Activated T-cell treated with anti-CD3 and anti-CD28 coated beads, Interleukin-2, amount 50 U/mL, for 1 hour (primary cell): ENCODE measurements at regions not wholly inside any gene's neighbourhood (a gene's known extent, or its start where the extent isn't known, plus 50 kb on each side); places are given as distances from the start of the nearest gene placed in this dataset.

Experiments used
- DNase-seq: peaks from one replicate; pipeline ENCODE4 v3.0.0-alpha.2; 2020

DNA sequence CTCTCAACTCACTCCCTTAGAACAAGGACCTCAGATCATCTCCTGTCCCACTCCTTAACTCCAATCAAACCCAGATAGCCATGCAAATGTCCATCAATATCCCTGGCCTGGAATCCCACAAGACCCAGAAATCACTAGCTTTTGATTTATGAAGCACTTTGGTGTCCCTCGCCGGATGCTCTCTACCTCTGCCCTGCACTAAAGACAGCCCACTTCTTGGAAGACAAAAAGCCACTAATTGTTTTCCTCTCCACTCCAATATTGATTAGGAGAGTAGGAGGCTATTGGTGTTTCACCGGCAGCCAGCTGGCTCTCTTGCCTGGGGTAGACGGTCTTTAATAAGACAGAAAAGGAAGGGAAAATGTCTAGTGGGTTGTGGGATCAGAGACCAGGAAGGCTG lies 221.2 kb downstream of the BUD13 start:
- DNase-seq = no peak

DNA sequence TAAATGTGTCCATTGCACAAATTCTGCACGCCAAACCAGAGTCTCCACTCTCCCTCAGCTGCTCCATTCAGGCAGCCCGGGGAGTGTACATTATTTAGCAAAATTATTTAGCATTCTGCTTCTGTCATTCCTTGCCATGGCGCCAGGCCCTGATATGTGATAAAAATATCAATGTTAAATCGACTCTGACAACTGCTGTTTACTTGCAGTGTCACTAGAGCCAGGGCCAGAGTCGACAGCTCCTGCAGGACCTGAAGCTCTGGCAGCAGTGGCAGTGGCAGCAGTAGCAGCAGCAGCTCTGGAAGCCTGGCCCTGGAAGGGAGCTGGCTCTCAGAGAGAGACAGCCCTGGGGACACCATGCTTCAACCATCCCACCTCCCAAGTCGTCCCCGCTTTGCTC lies 224.5 kb downstream of the BUD13 start:
- DNase-seq = no peak

DNA sequence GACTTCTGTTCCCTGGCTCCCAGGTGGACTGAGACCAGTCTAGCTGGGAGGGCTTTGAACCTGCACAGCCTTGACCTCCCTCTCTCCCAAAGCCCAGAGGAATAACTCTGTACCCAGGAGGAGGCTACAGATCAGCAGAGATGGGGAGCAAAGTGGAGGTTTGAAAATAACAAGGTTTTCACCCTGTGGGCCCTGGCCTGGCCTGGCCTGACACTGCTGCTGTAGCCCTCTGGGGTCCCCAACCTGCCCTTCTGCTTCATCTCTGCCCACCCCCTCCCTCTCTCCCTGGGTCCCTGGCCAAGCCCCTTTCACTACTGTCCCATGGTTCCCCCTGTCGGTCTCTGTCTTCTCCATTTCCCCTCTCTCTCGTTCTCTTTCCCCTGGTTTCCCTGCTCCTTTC lies 225.2 kb downstream of the BUD13 start:
- no peak for DNase-seq

DNA sequence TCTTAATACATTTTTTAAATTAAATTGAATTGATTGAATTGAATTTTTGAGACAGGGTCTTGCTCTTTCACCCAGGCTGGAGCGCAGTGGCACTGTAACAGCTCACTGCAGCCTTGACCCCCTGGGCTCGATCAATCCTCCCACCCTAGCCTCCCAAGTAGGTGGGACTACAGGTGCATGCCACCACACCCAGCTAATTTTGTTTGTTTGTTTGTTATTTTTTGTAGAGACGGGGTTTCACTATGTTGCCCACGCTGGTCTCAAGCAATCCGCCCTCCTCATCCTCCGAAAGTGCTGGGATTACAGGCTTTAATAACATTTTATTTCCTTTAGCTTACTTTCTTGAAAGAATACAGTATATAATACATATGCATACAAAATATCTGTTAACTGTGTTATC lies 226.9 kb downstream of the BUD13 start:
- no peak for DNase-seq

DNA sequence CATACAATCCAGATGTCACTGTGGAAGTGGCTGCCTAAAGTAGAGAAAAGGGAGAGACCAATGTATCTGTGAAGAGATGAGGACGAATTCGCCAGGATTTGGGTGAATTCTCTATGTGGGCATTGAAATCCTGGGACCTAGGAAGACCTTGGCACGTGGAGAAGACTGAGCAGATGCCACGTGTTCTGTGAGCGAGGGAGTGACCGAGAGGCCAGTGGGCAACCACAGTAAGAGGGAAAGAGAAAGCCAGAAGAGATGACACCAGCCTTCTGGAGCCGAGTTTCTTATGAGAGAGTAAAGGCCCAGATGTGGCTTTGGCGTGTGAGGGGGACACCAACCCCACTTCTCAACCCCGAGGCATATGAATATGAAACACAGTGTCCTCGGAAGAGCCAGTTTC lies 228.1 kb downstream of the BUD13 start:
- no peak for DNase-seq

DNA sequence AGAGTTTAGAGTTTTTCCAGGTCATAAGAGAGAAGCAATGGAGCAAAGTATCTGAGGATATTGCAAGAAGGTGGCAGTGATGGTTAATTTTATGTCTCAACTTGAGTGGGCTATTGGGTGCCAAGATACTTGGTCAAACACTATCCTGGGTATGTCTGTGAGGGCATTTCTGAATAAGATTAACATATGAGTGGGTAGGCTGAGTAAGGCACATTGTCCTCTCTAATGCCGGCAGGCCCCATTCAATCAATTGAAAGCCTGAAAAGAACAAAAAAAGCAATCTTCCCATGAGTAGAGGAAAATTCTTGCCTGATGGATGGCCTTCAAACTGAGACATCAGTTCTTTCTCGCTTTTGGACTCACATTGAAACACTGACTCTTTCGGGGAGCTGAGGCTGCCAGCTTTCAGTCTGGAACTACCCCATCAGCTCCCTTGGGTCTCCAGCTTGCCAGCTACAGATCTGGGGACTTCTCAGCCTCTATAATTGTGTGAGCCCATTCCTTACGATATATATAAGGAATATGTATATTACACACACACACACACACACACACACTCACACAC lies 228.8 kb downstream of the BUD13 start:
- no peak for DNase-seq

DNA sequence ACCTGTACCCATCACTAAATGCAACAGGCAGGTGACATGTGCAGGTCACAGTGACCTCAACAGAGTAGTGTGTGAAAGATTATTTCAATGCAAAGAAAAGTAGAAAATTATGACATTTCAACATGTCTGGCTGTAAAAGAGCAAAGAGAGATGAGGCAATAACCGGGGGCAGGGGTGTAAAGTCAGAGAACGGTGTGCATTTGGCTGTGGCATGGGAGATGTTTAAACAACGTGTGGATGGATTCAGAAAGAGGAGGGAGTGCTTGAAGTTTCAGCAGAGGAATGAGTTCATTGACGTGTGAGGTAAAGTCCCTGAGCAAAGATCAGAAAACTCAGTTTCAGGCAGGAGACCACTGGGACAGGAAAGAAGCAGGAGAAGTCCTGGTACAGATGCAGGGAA lies 229.7 kb downstream of the BUD13 start:
- DNase-seq = no peak

DNA sequence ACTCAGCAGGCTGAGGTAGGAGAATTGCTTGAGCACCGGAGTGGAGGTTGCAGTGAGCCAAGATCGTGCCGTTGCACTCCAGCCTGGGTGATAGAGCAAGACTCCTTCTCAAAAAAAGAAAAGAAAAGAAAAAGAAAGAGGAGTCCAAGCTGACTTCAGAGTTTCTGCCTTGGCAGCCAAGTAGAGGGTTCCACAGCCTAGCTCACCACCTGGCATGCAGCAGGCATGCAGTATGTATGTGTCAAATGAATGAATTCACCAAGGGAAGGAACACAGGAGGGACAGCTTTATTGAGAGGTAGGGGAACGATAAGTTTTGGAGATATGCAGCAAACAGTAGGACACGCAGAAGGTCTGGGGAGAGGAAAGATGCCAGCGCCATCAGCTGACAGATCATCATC lies 230.4 kb downstream of the BUD13 start:
- DNase-seq = no peak

DNA sequence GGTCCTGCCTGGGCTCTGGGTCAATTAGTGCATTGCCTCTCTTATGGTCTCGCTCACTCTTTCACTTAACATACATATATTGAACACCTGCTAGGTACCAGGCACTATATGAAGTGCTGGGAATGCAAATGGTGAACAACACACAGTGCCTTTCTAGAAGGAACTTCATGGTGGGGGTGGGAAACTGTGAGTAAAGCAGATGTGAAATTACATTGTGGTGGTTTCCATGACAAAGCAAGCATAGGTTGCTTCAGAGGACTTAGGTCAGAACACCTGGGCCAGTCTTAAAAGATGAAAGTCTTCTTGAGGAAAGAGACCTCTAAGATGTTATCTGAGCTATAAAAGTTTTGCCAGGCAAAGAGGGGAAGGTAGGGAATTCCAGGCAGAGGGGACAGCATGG lies 231.3 kb downstream of the BUD13 start:
- no peak for DNase-seq

DNA sequence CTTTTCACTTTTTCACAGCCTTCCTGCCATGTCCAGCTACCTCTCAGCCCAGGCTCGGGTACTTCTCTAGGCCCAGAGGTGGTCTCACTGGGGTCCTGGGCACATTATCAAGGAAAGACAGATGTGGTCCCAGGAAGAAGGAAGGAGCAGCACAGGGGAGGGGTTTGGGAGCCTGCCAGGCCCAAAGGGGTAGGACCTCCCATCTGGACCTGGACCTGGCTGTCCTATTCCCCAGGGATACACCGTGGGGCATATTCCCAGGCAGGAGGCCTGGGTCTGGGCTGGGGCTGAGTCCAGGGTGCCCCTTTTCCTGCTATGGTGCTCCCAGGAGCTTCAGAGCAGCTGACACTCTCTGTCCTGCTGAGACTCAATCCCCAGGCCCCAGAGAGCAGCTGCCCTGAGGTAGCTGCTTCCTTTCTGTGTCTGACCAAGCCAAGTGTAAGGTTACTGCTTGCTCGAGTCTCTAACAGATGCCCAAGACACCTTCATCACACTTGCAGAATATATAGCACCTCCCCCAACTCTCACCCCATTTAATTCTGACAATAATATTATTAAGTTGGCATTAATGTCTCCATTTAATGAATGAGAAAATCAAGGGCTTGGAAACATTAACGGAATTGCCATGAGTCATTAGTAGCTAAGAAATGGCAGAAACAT lies 232.0 kb downstream of the BUD13 start:
- DNase-seq = no peak

DNA sequence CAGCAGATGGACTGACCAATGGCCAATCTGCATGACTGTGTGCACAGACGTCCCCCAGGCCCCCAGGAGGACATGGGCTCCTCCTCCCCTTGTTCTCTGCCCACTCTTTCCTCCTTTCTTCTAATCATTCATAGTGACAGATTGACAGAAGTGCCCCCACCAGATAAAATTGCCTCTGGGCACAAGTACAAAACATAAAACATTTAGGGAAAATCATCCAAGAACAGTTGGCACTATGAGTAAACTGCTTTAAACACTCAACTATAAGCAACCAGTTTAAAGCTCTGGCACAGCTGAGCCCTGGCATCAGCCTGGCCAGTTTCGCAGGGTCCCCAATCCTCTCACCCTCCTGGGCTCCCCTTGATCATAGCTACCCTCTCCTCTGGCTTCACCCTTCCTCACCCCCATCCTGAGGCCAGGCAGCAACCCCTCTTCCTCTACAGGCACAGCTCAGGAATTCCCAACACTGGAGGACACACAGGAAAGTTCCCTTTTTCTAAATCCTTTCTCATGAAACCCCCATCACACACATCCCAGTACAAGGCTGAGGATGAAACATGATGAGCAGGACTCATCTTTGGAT lies 232.9 kb downstream of the BUD13 start:
- DNase-seq = no peak

DNA sequence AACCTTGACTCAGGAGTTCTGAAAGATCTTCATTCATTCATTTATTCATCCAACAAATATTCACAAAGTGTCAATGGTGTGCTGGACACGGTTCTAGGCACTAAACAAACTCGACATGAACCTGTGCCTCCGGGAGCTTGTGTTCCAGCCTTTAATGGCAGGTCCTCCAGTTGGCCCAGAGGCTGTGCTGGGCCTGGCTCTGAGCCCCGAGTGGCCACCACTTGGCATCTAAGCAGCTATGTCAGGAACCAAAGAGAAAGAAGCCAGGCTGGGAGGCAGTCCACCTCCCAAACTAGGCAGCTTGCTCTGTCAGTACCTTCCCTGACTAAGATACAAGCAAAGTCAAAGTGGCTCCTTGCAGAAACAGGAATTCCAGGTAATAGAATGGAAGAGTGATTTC lies 233.6 kb downstream of the BUD13 start:
- no peak for DNase-seq

DNA sequence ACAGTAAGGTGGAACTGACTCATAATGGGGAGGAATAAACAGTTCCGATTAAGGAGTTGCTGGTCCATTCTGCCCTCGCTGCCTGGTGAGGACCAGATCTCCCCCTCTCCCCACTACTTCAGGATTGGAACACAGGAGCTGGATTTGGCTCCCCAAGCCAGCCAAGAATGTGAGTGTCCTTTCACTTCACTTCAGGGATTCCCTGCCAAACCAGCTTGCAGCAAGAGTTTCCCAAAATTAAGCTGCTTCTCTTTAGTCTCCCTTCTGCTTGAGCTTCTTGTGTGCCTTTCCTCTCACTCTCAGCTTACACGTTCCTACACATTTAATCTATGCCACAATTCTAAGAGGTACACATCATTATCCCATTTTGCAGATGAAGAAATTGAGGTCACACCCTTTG lies 234.1 kb downstream of the BUD13 start:
- DNase-seq = no peak

DNA sequence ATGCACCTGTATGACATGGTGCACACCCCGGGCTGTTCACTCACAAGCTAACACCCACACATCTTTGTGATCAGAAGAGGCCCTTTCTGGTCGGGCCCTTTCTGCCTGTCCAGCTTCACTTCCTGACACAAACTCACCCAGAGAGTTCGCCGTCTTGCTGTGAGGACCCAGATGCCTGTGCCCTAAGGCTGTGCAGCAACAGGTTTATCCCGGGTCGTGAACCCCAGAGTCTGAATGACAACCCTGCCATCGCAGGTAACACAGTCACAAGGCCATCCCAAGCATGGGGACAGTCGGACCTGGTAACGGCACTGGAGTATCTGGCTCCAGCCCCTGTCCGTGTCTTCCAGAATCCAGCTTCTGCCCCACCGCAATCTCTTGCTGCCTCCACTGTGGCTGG lies 235.1 kb downstream of the BUD13 start:
- DNase-seq = no peak

DNA sequence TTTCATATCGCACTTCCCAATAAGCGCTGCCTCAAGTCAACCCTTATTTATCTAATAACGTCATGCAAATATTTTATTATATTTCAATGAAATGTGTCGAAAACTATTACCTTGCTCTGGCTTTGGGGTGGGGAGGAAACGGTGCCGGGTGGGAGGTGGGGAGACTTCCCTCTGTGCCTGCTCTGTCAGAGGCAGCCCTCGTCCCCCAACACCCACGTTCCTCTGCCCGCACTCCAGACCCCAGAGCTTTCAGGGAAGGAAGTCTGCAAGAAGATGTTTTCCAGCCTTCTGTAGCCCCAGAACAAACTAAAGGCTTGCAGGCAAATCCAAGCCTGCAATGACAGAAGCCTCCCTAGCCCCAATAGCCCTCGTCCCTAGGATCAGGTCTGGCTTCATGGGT lies 235.7 kb downstream of the BUD13 start:
- no peak for DNase-seq

DNA sequence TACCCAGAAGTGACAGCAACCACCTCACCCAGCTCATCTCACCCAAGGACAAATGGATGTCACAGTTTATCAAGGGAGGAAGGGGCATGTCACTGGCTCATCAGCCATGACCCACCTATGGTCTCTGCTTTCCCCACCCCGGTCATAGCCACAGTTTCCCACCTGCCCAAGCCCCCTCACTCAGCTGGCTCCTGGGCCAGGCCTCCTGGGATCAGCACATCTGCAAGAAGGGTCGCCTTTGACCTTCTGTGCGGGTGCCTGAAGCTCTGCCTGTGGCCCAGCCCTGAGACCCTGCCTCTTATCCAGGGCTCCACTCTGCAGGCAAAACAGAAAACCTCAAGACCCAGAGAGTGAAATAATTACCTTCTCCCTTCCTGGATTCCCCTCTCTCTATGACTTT lies 236.4 kb downstream of the BUD13 start:
- no peak for DNase-seq

DNA sequence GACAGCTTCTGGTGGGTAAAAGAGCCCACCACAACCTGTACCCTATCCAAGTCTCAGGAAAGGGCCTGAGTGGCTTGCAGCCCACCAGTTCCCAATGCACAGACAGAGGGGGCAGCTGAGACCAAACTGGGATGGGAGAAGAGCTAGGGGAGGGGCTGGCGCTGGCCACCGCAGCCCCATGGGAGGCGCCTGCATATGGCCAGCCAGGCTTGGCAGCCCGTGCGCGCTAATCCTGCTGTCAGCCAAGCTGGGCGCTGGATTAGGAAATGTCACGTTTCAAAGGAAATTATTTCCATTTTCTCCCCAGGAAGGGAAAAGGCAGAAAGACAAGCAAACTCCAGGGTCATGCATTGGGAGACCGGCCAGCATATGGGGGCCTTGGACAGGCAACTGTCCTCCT lies 236.8 kb downstream of the BUD13 start:
- DNase-seq = no peak

DNA sequence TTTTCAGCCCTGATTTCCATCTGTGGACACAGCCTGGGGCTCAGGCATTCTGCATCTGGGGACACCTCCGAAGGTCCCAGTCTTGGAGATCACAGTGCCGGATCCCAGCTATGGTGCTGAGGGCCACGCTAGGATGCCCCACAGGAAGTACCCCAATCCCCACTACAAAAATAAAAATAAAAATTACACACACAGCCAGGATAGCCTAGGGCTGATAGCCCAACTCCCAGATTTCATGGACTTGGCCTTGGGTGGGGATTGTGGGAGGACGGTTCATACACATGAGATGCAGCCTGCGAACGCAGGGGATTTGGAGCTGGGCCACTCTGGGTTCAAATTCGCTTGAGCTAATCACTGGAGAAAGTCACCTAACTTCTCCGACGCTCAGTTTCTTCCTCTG lies 237.7 kb downstream of the BUD13 start:
- no peak for DNase-seq

DNA sequence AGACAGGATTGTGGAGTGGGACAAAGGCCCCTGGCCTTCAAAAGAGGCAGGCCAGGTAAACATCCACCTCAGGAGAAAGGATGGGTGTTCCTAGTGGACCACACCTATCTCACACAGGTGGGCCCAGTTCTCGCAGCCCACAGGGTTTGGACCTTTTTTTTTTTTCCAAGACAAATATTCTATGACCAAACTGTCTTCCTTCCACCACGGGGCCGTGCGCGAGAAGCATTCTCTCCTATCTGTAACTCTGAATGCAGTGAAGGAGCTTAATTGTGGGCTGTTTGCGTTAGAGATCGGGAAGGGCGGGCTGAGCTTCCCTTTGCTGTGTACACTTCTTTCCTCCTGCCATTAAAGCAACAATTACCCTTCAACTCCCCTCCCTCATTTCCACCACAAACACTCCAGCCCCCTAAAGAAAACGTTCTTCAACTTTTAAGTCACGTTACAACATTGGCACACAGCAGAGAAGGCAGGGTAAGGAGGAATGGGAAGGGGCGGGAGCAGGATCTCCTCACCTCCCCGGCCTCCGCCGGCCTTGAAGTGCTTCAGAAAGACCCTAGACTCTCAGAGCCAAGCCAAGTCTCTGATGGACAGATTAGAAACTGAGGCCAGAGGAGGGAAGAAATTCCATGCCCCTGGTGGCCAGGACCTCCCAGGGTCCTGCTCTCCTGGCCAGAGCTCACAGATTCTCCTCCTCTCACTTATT lies 238.4 kb downstream of the BUD13 start:
- no peak for DNase-seq

DNA sequence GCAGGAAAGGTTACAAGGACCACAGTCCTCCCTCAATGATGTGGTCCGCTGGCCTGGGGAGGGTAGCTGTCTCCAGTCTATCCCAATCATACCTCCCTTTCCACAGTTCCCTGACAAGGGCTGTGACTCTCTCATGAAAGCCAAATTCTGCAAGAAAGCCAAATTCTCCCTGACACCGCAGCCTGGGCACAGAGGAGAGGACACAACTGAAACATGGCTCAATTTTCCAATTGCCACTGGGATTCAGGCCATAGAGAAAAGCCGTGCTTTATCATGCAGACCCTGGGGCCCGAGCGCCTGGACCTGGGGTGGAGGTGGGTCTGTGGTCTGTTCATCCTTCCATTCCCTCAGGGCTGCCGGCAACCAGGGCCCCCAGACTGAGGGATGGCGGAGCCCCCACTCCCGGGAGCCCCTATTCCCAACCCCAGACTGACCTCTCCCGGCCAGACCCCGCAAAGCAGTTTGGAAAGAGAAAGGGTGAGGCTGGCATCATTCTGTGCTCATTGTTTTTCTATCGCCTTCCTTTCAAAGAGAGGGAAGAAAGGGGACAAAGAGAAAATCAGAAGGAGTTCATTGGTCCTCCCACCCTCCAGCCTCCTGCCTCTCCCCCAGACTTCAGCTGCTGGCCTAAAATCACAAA lies 239.5 kb downstream of the BUD13 start:
- DNase-seq = no peak

DNA sequence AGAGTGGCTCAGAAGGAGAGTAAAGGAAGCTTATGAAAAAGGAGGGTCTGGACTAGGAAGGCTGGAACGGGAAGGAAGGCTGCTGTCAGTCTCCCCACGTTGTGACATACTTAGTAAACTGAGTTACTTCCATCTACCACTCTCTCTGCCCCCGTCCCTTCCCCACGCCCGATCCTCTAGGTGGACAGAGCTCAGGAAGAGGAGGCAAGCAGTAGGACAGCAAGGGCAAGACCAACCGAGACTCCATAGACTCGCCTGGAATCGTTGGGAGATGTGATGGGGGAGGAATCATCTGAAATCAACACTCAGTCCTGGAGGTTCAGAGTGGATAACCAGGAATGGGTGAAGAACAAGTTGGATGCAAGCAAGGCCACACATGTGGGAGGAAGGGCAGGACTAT lies 240.7 kb downstream of the BUD13 start:
- DNase-seq = no peak

DNA sequence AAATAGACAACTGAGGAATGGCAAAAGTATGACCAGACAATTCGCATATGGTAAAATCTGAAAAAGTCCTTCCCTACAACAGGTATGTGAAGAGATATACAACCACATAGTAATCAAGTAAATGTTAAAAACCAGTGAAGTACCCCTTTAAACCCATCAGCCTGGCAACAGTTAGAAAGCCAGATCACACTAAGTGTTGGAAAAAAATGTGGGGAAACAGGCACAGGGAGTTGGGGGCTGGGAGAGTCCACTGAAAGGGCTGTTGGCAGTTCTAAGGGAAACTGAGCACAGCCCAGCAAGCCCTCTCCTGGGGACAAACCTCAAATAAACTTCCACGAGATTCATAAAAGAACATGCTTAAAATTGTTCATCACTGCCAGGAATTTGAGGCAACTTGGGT lies 242.1 kb downstream of the BUD13 start:
- no peak for DNase-seq

DNA sequence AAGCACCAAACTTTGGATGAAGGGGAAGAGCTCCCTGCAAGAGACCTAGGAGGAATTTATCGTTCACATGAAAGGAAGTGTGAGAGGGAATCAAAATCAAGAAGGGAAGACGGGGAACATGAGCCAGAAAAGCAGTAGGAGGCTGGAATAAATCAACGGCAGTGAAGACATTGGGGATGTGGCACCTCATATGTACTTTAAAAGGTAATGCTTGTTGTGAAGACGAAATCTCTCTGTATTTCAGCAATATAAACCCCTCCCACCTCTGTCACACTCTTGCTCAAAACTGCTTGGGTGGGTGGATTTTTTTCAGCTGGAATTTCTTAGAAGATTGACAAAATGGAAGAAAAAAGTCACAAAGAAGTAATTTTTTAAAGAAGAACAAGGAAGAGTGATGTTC lies 243.5 kb downstream of the BUD13 start:
- no peak for DNase-seq
